H1 (cell line): ENCODE measurements at regions not wholly inside any gene's neighbourhood (a gene's known extent, or its start where the extent isn't known, plus 50 kb on each side); places are given as distances from the start of the nearest gene placed in this dataset.

Experiments used
- ASH2L ChIP-seq: fragments of 200-600, 300-600 bp; sonication (generic); IDR thresholded peaks from one replicate; pipeline ENCODE4 v1.7.1; 2017; ENCODE audit warnings: low read length
- CREB1 ChIP-seq: IDR thresholded peaks from 2 replicates; pipeline ENCODE4 v1.6.1; 2012; ENCODE audit warnings: inconsistent platforms
- KDM4A ChIP-seq: IDR thresholded peaks from one replicate; pipeline ENCODE4 v1.7.1; 2012; ENCODE audit warnings: low read depth, mild to moderate bottlenecking, moderate library complexity, low read length, inconsistent platforms; ENCODE audit not compliant: severe bottlenecking
- SP4 ChIP-seq: IDR thresholded peaks from 2 replicates; pipeline ENCODE4 v1.6.1; 2012; ENCODE audit warnings: low read length, inconsistent platforms
- TAF7 ChIP-seq: optimal IDR thresholded peaks from 2 replicates; pipeline ENCODE3; 2011; ENCODE audit warnings: low read depth, mild to moderate bottlenecking, inconsistent platforms, low read length, moderate library complexity, borderline replicate concordance
- TF ChIP-seq, protein P1 (sequence below): fragments of 300-600 bp; sonication (generic); IDR thresholded peaks from 2 replicates; pipeline ENCODE4 v1.7.1; 2012; ENCODE audit warnings: low read length, moderate library complexity, mild to moderate bottlenecking, inconsistent platforms; ENCODE audit not compliant: insufficient replicate concordance

DNA sequence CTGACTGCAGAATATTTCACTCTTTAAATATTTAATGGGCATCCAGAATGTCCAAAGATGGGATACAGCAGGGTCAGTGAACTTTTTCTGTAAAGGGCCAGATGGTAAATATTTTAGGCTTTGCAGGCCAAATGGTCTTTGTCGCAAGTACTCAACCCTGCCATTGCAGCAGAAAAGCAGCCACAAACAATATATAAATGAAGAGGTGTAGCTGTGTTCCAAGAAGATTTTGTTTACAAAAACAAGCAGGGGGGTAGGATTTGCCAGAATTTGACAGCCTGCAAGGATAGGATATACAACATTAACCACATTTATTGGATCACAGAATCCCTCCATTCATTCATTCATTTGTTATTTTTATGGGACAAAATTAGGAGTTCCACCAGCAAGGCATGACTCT lies 435.0 kb upstream of the DYNLRB2 start (continued):
- TF ChIP-seq, protein P1, sequence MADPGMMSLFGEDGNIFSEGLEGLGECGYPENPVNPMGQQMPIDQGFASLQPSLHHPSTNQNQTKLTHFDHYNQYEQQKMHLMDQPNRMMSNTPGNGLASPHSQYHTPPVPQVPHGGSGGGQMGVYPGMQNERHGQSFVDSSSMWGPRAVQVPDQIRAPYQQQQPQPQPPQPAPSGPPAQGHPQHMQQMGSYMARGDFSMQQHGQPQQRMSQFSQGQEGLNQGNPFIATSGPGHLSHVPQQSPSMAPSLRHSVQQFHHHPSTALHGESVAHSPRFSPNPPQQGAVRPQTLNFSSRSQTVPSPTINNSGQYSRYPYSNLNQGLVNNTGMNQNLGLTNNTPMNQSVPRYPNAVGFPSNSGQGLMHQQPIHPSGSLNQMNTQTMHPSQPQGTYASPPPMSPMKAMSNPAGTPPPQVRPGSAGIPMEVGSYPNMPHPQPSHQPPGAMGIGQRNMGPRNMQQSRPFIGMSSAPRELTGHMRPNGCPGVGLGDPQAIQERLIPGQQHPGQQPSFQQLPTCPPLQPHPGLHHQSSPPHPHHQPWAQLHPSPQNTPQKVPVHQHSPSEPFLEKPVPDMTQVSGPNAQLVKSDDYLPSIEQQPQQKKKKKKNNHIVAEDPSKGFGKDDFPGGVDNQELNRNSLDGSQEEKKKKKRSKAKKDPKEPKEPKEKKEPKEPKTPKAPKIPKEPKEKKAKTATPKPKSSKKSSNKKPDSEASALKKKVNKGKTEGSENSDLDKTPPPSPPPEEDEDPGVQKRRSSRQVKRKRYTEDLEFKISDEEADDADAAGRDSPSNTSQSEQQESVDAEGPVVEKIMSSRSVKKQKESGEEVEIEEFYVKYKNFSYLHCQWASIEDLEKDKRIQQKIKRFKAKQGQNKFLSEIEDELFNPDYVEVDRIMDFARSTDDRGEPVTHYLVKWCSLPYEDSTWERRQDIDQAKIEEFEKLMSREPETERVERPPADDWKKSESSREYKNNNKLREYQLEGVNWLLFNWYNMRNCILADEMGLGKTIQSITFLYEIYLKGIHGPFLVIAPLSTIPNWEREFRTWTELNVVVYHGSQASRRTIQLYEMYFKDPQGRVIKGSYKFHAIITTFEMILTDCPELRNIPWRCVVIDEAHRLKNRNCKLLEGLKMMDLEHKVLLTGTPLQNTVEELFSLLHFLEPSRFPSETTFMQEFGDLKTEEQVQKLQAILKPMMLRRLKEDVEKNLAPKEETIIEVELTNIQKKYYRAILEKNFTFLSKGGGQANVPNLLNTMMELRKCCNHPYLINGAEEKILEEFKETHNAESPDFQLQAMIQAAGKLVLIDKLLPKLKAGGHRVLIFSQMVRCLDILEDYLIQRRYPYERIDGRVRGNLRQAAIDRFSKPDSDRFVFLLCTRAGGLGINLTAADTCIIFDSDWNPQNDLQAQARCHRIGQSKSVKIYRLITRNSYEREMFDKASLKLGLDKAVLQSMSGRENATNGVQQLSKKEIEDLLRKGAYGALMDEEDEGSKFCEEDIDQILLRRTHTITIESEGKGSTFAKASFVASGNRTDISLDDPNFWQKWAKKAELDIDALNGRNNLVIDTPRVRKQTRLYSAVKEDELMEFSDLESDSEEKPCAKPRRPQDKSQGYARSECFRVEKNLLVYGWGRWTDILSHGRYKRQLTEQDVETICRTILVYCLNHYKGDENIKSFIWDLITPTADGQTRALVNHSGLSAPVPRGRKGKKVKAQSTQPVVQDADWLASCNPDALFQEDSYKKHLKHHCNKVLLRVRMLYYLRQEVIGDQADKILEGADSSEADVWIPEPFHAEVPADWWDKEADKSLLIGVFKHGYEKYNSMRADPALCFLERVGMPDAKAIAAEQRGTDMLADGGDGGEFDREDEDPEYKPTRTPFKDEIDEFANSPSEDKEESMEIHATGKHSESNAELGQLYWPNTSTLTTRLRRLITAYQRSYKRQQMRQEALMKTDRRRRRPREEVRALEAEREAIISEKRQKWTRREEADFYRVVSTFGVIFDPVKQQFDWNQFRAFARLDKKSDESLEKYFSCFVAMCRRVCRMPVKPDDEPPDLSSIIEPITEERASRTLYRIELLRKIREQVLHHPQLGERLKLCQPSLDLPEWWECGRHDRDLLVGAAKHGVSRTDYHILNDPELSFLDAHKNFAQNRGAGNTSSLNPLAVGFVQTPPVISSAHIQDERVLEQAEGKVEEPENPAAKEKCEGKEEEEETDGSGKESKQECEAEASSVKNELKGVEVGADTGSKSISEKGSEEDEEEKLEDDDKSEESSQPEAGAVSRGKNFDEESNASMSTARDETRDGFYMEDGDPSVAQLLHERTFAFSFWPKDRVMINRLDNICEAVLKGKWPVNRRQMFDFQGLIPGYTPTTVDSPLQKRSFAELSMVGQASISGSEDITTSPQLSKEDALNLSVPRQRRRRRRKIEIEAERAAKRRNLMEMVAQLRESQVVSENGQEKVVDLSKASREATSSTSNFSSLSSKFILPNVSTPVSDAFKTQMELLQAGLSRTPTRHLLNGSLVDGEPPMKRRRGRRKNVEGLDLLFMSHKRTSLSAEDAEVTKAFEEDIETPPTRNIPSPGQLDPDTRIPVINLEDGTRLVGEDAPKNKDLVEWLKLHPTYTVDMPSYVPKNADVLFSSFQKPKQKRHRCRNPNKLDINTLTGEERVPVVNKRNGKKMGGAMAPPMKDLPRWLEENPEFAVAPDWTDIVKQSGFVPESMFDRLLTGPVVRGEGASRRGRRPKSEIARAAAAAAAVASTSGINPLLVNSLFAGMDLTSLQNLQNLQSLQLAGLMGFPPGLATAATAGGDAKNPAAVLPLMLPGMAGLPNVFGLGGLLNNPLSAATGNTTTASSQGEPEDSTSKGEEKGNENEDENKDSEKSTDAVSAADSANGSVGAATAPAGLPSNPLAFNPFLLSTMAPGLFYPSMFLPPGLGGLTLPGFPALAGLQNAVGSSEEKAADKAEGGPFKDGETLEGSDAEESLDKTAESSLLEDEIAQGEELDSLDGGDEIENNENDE: no peak
- TF ChIP-seq TAF7 (no peak), SP4 (no peak), KDM4A (no peak), CREB1 (no peak), ASH2L (no peak)
